Lower leg skin (tissue), 3 donors: ENCODE measurements at regions not wholly inside any gene's neighbourhood (a gene's known extent, or its start where the extent isn't known, plus 50 kb on each side); places are given as distances from the start of the nearest gene placed in this dataset.

Experiments used
- CTCF ChIP-seq, 3 donors: fragments of 450-650 bp; IDR thresholded peaks; one replicate each; pipeline ENCODE4 v1.5.1; 2016; ENCODE audit warnings: antibody characterized with exemption in 3 of 3, mild to moderate bottlenecking in 3 of 3, moderate library complexity in 2 of 3
- POLR2A ChIP-seq, 2 donors: fragments of 450-650 bp; IDR thresholded peaks; one replicate each; pipeline ENCODE4 v1.6.1; 2016 to 2017; ENCODE audit warnings: antibody characterized with exemption in 2 of 2, mild to moderate bottlenecking in 1 of 2, moderate library complexity in 1 of 2

DNA sequence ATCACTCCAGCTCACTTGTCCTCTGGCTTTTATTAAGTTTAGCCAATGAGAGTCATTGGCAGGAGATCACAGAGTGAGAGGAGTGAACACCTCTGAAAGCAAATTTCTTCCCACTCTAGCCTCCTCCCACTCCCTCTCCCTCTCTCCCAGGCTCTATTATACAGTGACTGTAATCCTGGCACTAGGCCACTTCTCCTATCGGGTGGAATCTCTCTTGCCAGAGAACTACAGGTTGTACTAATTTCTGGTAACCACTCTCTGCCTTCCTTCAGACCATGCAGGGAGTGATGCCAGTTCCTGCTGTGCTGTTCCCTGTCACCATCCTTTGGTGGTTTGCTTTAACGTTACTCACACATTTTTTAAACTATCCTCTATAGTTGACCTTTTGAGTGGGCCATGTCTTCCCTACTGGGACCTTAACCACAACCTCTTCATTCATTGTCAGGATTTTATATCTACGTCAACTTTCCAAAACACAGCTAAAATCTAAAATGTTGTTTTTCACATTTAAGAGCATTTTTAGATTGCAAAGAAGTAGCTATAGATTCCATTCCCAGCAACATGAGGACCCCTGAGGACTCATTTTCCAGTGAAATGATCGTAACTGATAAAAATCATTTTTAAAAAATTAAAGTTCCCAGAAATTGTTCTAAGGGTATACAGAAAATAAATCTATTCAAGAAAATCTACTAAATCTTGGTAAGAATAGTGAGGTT is 217.1 kb downstream of the MREG start:
- TF ChIP-seq POLR2A (IDR thresholded peaks at IDR 0.05) (no peak), CTCF (IDR thresholded peaks at IDR 0.05) (no peak)
